Activated naive CD4-positive, alpha-beta T cell treated with Interleukin-2 at 50 U/mL for 16 hours (primary cell): ENCODE measurements at regions not wholly inside any gene's neighbourhood (a gene's known extent, or its start where the extent isn't known, plus 50 kb on each side); places are given as distances from the start of the nearest gene placed in this dataset.

Source experiments
- DNase-seq: peaks from one replicate; pipeline ENCODE4 v3.0.0-alpha.2; 2020

DNA sequence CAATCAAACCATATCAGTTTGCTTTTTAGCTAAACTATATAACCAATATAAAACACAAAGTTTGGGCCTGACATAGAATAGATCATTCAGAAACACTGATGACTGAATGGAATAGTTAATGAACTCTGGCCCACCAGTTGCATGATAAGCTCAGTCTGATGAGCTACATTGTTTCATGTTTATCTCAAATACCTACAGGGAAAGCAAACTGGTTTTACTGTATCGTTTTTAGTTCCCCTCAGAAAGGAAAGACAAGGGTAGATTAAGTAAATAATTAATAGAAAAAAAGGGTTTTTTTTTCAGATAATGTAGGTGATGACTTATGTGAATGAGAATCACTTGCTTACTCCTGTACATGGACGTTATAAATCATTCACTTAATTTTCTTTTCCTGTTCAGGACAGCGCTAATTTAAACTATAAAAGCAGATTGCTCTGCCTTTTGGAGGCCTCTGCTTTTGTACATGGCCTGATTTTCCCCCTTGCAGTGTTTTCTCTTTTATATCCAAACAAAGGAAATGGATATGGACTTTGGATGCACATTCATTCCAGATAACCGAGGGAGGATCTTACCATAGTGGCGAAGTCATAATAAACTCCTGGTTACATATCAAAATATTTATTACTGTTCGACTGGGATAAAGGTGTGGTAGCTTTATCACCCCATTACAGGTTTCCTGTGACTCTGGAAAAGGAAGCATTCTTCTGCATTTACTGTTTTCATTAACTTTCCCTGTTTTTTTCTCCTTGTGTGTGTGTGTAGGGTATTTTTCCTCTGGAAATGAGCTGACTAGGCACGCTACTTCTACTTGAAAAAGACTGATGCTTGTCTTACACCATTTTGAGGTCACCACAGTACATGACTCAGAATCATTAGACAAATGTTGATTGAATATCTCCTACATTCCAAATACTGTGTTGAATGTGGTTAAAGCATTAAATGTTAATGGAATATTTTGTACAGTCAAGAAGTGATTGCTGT, 373.1 kb upstream of the HS3ST1 start:
- no peak for DNase-seq

GRCh38 chr4:11799196-11799595, 370.5 kb upstream of the HS3ST1 start:
- DNase-seq, result no peak

GRCh38 chr4:11791797-11792196, 363.1 kb upstream of the HS3ST1 start:
- no peak for DNase-seq

DNA sequence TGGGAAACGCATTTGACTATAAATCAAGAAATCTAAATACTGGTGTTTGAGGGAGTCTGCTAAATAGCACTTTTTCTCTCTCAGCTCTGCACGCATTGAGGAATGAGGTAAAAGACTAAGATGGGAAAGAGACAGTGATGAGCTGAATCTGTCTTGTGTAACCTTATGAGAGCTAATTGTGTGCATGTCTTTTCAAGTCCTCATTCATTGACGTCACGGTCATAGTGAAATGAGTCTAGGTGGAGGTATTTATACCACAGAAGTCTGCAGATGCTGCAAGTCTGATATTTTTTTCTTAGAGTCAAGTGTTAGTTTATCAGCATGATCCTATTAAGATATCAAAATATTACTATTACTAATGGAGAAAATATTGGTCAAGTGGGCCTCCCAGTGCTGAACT, 361.5 kb upstream of the HS3ST1 start:
- DNase-seq, result no peak

DNA sequence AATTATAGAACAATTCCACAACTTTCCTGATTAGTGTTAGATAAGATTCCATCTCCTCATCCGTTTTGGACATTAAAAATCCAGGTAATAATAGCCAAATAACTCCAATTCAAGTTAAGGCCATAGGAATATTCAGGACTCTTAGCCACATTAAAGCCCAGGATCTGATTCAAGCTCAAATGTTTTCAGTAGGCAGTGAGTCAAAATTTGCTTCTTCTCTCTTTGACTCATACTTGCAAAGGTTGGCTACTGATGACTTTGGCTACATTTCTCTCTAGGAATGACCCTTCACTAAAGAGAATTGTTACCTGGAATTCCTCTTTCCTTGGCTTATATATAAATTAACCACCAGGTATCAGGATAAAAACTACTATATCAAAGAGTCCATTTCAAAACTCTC, 354.9 kb upstream of the HS3ST1 start:
- DNase-seq, result no peak

DNA sequence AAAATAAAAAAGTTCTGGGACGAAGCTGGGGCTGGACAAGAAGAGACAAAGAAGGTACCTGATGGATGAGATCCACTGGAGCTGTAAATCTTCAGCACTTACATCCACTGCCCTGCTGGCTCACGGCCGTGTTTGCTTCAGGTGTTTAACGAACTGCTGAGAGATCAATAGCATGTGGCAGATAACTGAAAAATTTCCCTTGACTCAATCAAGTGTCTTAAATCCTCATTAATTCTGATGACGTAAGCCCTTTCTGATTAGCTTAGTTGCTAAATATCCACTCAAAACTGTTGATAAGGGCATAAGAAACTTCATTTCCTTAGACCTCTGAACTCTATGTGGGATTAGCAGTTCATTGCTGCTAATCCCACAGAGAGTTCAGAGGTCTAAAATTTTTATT, 354.2 kb upstream of the HS3ST1 start:
- DNase-seq, result no peak

- no peak for DNase-seq
Measured at GRCh38 chr4:11777447-11777846, 348.8 kb upstream of the HS3ST1 start.

- DNase-seq, result no peak
Measured at GRCh38 chr4:11774346-11774745, 345.7 kb upstream of the HS3ST1 start.

DNA sequence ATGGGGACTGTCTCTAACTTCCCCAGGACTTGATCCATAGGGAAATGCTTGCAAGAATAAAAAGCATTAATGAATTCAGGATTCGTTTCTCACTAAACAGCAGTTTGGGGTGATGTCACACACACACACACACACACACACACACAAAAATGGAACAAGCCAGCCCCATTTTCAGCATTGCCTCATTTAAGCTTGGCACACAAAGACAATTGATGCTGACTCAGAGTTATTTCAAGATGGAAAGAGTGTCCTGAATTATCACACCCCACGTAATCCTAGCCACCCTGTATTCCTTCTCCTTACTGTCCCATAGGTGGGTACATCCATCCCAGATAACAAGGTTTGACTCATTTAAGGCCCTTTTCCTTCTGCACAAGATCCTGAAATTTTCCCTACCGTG, 345.1 kb upstream of the HS3ST1 start:
- no peak for DNase-seq

DNA sequence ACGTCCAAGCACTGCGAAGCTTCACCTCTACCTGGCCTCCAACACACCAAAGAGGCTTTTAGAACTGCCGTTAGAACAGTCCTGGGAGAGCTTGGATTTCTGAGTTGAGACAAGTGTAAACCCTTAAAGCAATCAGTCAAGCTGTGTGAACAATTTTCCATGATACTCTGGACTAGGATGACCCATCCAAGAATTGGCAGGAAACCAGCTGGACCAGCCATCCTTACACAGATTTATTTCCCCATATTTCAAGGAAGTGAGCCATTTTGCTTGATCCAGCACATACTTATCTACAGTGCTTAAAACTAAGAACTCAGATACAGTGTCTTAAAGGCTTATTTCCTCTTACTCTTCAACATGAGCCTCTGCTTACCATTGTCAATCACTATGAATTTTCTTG, 340.7 kb upstream of the HS3ST1 start:
- no peak for DNase-seq

GRCh38 chr4:11768251-11768972, 339.7 kb upstream of the HS3ST1 start:
- DNase-seq, result no peak

GRCh38 chr4:11765849-11766453, 337.3 kb upstream of the HS3ST1 start:
- no peak for DNase-seq

DNA sequence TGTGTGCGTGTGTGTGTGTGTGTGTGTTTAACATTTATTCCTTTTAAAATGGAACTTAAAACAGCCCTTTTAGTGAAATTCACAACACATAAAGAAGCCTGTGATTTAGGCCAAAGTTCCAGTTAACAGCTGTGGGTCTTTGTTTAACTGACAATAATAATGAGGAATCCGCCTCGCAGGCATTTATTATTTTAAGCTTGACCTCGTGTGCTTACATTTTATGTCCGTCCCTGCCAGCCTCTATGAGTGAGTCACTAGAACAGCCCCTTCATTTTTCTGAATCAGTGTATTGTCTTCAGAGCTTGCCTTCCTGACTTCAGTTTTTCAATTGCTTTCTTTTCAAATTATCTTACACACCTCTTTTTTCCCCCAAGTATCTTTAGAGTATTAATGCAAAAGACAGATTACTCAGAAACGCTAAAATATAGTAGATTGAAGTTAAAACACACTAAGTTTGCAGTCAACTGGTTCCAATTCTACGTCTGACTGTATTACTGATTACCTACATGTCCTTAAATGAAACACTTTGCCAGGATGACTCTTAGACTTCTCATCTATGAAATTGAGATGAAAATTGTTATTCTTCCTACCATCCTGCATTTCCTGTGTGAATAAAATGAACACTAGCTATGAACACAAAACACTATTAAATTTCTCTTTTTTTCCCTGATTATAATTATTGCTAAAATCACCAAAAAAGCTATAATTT, 319.6 kb upstream of the HS3ST1 start:
- no peak for DNase-seq

DNA sequence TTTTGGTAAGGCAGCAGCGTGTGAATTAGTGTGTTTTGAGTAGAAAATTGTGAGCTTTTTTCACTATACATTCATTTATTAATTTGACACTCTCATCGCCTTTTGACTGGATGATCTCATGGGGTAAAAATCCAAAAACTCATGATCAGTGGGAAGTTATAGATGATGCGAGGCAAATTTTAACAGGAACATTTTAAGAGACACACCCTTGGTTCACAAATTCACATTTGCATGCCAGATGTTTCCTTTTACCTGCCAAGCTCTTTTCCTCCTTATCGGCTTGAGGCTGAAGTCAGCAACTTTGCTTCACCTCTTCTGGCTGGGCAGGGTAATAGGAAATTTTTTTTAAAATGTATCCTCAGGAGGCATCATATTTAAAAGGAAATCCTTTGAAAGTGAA, 318.0 kb upstream of the HS3ST1 start:
- DNase-seq, result no peak

GRCh38 chr4:11743976-11744375, 315.3 kb upstream of the HS3ST1 start:
- DNase-seq, result no peak

DNA sequence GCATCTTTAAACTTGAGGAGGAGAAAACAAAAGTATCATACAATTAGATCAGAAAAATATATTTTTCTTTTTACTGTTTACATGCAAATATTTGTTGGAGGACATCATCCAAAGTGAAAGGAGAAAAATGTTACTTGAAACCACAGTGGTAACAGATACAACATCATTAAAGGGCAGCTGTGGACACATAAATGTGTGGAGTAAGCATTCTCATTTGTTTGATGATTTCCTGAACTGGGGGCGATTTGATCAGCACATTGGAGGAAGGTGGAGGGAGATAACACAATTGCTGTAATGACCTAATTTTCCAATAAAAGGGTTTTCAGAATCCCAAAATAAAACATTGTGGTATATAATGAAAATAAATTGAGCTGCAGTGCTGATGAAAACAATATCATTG, 314.5 kb upstream of the HS3ST1 start:
- no peak for DNase-seq

GRCh38 chr4:11741190-11741652, 312.5 kb upstream of the HS3ST1 start:
- no peak for DNase-seq

GRCh38 chr4:11739992-11740391, 311.3 kb upstream of the HS3ST1 start:
- no peak for DNase-seq

DNA sequence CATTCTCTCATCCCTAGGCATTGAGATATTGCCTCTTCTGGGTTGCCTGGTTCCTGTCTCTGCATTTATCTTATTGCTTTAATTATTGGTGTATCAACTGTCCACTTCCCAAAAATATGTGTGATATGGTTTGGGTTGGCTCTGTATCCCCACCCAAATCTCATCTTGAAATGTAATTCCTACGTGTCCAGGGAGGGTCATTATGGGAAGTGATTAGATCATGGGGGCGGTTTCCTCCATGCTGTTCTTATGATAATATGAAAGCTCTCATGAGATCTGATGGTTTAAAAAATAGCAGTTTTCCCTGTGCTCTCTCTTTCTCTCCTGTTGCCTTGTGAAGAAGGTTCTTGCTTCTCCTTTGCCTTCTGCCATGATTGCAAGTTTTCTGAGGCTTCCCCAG, 308.3 kb upstream of the HS3ST1 start:
- no peak for DNase-seq

DNA sequence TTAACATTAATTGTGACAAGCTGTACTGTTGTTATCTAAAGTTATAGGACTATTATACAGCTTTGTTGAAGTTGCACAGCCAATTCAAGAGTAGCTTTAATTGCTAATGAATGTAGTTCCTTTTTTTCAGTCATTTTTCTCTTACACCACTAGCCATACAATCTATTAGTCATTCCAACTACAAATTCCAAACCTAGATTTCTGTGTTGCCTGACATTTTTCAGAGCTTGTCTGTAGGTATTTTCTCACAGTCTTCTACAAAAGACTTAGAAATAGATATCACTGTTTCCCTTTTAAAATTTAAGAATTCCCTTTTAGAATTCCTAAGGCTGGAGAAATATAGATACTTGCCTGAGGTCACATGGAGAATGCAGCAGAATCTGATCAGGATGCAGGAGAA, 307.0 kb upstream of the HS3ST1 start:
- no peak for DNase-seq

DNA sequence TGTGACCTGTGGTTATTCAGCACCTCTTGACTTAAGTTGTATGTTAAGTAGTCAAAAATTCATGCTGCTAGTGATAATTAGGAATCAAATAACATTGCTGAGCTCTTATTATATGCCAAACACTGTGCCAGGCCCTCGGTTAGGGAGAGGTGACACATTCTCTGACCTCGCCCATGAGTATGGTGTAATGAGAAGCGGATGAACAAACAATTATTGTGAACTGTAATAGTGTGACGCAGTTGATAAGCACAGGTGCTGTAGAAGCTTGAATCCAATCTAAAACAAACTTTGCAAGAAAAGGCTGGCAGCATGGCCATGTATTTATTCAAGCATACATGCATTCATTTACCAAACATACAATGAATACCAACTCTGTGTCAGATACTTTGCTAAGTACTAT, 303.5 kb upstream of the HS3ST1 start:
- DNase-seq, result no peak

GRCh38 chr4:11730545-11730944, 301.9 kb upstream of the HS3ST1 start:
- DNase-seq, result no peak

DNA sequence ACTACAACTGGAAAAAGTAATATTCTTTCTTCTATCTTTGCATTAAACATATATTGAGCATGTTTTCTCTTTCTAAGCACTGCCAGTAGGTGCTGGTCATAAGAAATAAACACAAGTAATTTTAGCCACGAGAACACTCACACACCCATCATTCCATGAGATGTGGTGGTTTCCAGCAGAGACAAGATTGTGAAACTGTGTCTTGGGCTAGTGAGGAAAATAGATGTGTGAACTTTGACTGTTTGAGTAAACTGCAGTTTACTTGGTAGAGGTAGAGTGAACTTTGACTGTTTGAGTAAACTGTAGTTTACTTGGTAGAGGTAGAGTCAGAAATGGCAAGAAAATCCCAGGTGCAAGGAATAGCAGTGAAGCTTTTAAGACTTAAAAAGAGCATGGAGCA, 300.9 kb upstream of the HS3ST1 start:
- no peak for DNase-seq
